Right cardiac atrium (tissue), 5 donors: ENCODE measurements at regions not wholly inside any gene's neighbourhood (a gene's known extent, or its start where the extent isn't known, plus 50 kb on each side); places are given as distances from the start of the nearest gene placed in this dataset.
"Not testable (repeated sequence)": the region's sequence is repeated elsewhere in the genome, so short reads cannot be mapped to it uniquely, and the experiment has no call there.

Experiments
- ATAC-seq, 2 donors: fragments of 200-7000 bp; cut with Tn5 transposase; one replicate each; pipeline versions ENCODE4 v1.8.0 to v1.9.1; 2020; ENCODE audit warnings: moderate library complexity in 2 of 2, mild to moderate bottlenecking in 1 of 2
- DNase-seq, 3 donors: peaks; one replicate each; pipeline ENCODE4 v3.0.0-alpha.2; 2020
- H3K27ac ChIP-seq: one replicate; pipeline ENCODE4 v1.5.1; 2013; ENCODE audit warnings: mild to moderate bottlenecking, low read length, control low read depth, moderate library complexity
- H3K27me3 ChIP-seq: one replicate; pipeline ENCODE4 v1.6.1; 2013; ENCODE audit not compliant: control insufficient read depth, insufficient read depth
- H3K4me1 ChIP-seq: one replicate; pipeline ENCODE4 v1.6.1; 2013; ENCODE audit warnings: low read length; ENCODE audit not compliant: control insufficient read depth, insufficient read depth
- H3K4me3 ChIP-seq: one replicate; pipeline ENCODE4 v1.5.1; 2013; ENCODE audit warnings: low read length, control low read depth
- H3K9me3 ChIP-seq: one replicate; pipeline ENCODE4 v1.6.1; 2013; ENCODE audit warnings: low read length; ENCODE audit not compliant: control insufficient read depth
- WGBS: extraction: QIAGEN DNeasy Blood & Tissue Kit; methylation state at CpG from one replicate; pipeline ENCODE4 v1.1.7; 2013; 5-methylcytosine and 5-hydroxymethylcytosine counted together
- intact Hi-C, 4 donors: fragments of 100-400 bp; cut with DNase I; formaldehyde crosslinking; loops; one replicate each; pipeline versions ENCODE4 v1.11.0 to v1.14.0; 2022 to 2023
- donor health status: healthy with polysubstance abuse.
- donor health status: DM: no; HTN: yes; CAD: no.
- donor health status: DM: no; HTN: no; CAD: no.
- donor health status: DM: no; HTN: yes; CAD: no; lungs with severe emphysema.
- donor health status: DM: yes; HTN: yes; CAD: no.

- H3K27ac ChIP-seq, H3K4me1 ChIP-seq, intact Hi-C loops, H3K9me3 ChIP-seq, H3K27me3 ChIP-seq, ATAC-seq, DNase-seq: not testable (repeated sequence)
- 24% methylated on average over 17 of the region's 17 CpGs for WGBS
- peak overlapping the region; percentile 50 for H3K4me3 ChIP-seq
Observed at GRCh38 chr20:25868650-25868979, 172.0 kb upstream of the ZNF337 start.

GRCh38 chr20:25867776-25868649, 171.4 kb upstream of the ZNF337 start:
- WGBS, result 18% methylated on average over 46 of the region's 46 CpGs
- intact Hi-C loops, result no loop called here
- Histone ChIP-seq H3K27ac (no peak overlapping the region), H3K4me1 (no peaks in the 10 kb centered on the region), H3K9me3 (no peaks in the 10 kb centered on the region), H3K27me3 (no peaks in the 10 kb centered on the region), H3K4me3 (peak overlapping the region; percentile 50)
- ATAC-seq (peak; percentile 94), DNase-seq (peak; percentile 86 to 94 (median 94))

GRCh38 chr20:25867015-25867775, 170.5 kb upstream of the ZNF337 start:
- H3K4me3 ChIP-seq, H3K27me3 ChIP-seq, H3K4me1 ChIP-seq, ATAC-seq, DNase-seq, H3K27ac ChIP-seq, intact Hi-C loops, H3K9me3 ChIP-seq: not testable (repeated sequence)
- 90% methylated on average over 35 of the region's 35 CpGs for WGBS

- 30% methylated on average over 43 of the region's 43 CpGs for WGBS
- Histone ChIP-seq H3K4me1 (no peaks in the 10 kb centered on the region), H3K27me3 (no peaks in the 10 kb centered on the region), H3K4me3 (peak overlapping the region; percentile 37), H3K9me3 (no peaks in the 10 kb centered on the region), H3K27ac (no peak overlapping the region)
- peak; percentile 85 to 93 (median 93) for DNase-seq
- intact Hi-C loops, result no loop called here
- ATAC-seq, result peak; percentile 62 to 63
Observed at GRCh38 chr20:25865715-25866656, 169.3 kb upstream of the ZNF337 start.

DNA sequence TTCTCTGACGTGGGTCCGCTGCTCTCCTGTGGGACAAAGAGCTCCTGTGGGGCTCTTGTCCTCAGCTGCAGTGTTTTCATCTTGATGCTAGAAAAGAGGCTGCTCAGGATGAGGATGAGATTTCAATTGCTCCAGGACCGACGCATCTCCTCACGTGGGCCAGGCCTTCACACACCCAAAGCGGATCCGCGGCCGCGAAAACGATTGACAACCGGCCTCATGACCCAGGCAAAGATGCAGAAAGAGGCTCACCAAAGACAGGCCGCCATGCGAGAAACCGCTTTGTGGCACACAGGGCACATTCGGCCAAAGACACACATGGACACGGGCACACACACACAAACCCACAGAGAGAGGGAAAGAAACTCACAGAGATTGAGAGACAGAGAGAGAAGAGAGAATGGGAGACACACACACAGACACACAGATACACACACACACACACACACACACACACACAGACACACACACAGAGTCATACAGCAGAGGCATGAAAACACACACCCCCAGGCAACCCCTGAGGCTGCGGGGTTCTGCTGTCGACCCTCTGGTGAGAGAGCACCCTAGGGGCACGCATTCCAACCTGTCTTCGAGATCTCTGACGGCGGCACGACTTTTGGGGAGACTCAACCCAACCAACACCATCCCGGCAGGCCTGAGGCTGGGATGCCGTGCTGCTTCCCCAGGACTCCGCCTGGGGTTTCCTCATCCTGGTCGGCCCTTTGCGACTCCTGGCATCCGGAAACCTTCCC, 168.5 kb upstream of the ZNF337 start:
- H3K27ac ChIP-seq, H3K9me3 ChIP-seq, ATAC-seq, H3K27me3 ChIP-seq, H3K4me1 ChIP-seq, intact Hi-C loops: not testable (repeated sequence)
- H3K4me3 ChIP-seq, result peak overlapping the region; percentile 37
- peak in 1 of 3 donors; percentile 53 for DNase-seq
- 57% methylated on average over 30 of the region's 30 CpGs for WGBS

- no peak overlapping the region for H3K4me3 ChIP-seq
- DNase-seq (no peak), ATAC-seq (no peak)
- no peaks in the 10 kb centered on the region for H3K4me1 ChIP-seq
- H3K27ac ChIP-seq, result no peak overlapping the region
- H3K9me3 ChIP-seq, result no peaks in the 10 kb centered on the region
- WGBS, result 67% methylated on average over 15 of the region's 15 CpGs
- no peaks in the 10 kb centered on the region for H3K27me3 ChIP-seq
- intact Hi-C loops, result no loop called here
Observed at GRCh38 chr20:25864326-25864962, 167.8 kb upstream of the ZNF337 start.

GRCh38 chr20:25863536-25864325, 167.1 kb upstream of the ZNF337 start:
- intact Hi-C loops, result no loop called here
- 30% methylated on average over 21 of the region's 21 CpGs for WGBS
- H3K9me3 ChIP-seq, result no peaks in the 10 kb centered on the region
- ATAC-seq, result no peak
- H3K4me3 ChIP-seq, result peak overlapping the region; percentile 34
- no peak overlapping the region for H3K27ac ChIP-seq
- H3K27me3 ChIP-seq, result no peaks in the 10 kb centered on the region
- DNase-seq, result peak in 1 of 3 donors; percentile 36
- no peaks in the 10 kb centered on the region for H3K4me1 ChIP-seq

- ATAC-seq (peak; percentile 36 to 69), DNase-seq (peak; percentile 93 to 98 (median 97))
- H3K4me1 ChIP-seq, H3K9me3 ChIP-seq, H3K27me3 ChIP-seq, intact Hi-C loops, H3K27ac ChIP-seq: not testable (repeated sequence)
- peak overlapping the region; percentile 34 for H3K4me3 ChIP-seq
- 1% methylated on average over 53 of the region's 53 CpGs for WGBS
Observed at GRCh38 chr20:25862967-25863530, 166.4 kb upstream of the ZNF337 start.

GRCh38 chr20:25860531-25861150, 164.0 kb upstream of the ZNF337 start:
- Histone ChIP-seq H3K27ac (no peak overlapping the region), H3K4me3 (no peak overlapping the region), H3K4me1 (no peaks in the 10 kb centered on the region), H3K27me3 (no peaks in the 10 kb centered on the region), H3K9me3 (no peaks in the 10 kb centered on the region)
- 48% methylated on average over 23 of the region's 23 CpGs for WGBS
- ATAC-seq, result no peak
- intact Hi-C loops, result no loop called here
- DNase-seq, result peak in 1 of 3 donors; percentile 42
